ENCODE measurements at regions not wholly inside any gene's neighbourhood (a gene's known extent, or its start where the extent isn't known, plus 50 kb on each side); places are given as distances from the start of the nearest gene placed in this dataset.
"Not testable (repeated sequence)": the region's sequence is repeated elsewhere in the genome, so short reads cannot be mapped to it uniquely, and the experiment has no call there.

DNA sequence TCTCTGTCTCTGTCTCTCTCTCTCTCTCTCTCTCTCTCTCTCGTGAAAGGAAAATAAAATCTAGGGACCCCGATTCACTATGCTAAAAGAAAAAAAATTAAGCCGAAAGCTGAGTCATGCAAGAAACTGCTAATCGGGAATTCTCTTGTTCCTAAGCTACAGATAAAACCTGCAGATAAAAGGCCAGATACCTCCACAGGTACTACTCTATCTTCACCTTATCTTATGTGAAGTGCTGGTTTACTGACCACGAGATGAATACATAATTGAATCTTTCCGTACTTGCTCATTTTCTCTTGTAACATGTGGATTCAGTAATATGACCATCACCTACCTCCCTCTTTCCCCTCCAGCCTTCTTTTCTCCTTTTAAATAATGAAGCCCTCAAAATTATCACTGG, 120.5 kb downstream of the RFX6 start:
- H3K4me1 Mint-ChIP-seq: no peaks in the 10 kb centered on the region
- ATAC-seq (no peak), DNase-seq (no peak)
- no peak overlapping the region for H3K4me3 Mint-ChIP-seq
- no peaks in the 10 kb centered on the region for H3K36me3 ChIP-seq (ENCODE audit: control insufficient read depth in 2 of 3, insufficient read depth in 3 of 3, low read length in 3 of 3)
- H3K4me1 ChIP-seq (ENCODE audit: control insufficient read depth in 2 of 2, insufficient read depth in 2 of 2, low read length in 2 of 2): no peaks in the 10 kb centered on the region
- no peaks in the 10 kb centered on the region for H3K9me3 ChIP-seq (ENCODE audit: control insufficient read depth in 2 of 3, low read length in 3 of 3)
- H3K27me3 ChIP-seq (ENCODE audit: control insufficient read depth in 2 of 2, insufficient read depth in 2 of 2, low read length in 2 of 2): no peaks in the 10 kb centered on the region
- H3K4me3 ChIP-seq (ENCODE audit: low read length): no peak overlapping the region
- intact Hi-C loops (cut with micrococcal nuclease): no loop called here
- H3K27me3 Mint-ChIP-seq: no peaks in the 10 kb centered on the region
- CTCF ChIA-PET: no interaction called here
- peaks cover 0 to 13% (median 0%) of the 10 kb centered on the region in 11 donors for H3K9me3 Mint-ChIP-seq
- no peak overlapping the region for H3K27ac Mint-ChIP-seq
- H3K27ac ChIP-seq (ENCODE audit: low read depth, low read length): no peak overlapping the region
- POLR2A ChIA-PET: no interaction called here
- no peaks in the 10 kb centered on the region for H3K36me3 Mint-ChIP-seq

DNA sequence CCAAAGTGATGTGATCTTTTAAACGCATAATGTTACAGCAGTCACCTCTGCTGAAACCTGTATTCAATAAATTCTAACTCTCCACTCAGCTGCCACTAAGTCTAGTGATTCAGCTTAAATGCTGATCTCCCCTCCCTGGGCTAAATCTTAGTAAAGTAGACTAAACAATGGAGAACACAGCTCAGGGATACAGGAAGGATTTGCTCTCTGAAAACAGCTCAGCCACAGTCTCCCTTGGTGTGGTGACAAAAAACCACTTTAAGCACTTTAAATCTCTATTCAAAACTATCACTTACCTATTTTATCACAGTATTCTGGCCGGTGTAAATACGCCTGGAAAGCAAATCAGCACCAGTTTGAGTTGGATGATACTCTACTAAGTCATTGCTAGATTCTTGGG, 130.6 kb downstream of the RFX6 start:
- Mint-ChIP-seq H3K9me3 (peaks cover 0 to 11% (median 0%) of the 10 kb centered on the region in 11 donors), H3K4me1 (no peaks in the 10 kb centered on the region), H3K27me3 (peaks cover 0 to 4% (median 3%) of the 10 kb centered on the region in 5 donors), H3K27ac (no peak overlapping the region), H3K4me3 (no peak overlapping the region), H3K36me3 (no peaks in the 10 kb centered on the region)
- POLR2A ChIA-PET: no interaction called here
- H3K27ac ChIP-seq (ENCODE audit: low read depth, low read length): no peak overlapping the region
- H3K4me3 ChIP-seq (ENCODE audit: low read length): no peak overlapping the region
- intact Hi-C loops (cut with micrococcal nuclease): no loop called here
- DNase-seq: no peak
- no peaks in the 10 kb centered on the region for H3K36me3 ChIP-seq (ENCODE audit: control insufficient read depth in 2 of 3, insufficient read depth in 3 of 3, low read length in 3 of 3)
- H3K9me3 ChIP-seq (ENCODE audit: control insufficient read depth in 2 of 3, low read length in 3 of 3): no peaks in the 10 kb centered on the region
- ATAC-seq: no peak
- CTCF ChIA-PET: no interaction called here
- no peaks in the 10 kb centered on the region for H3K27me3 ChIP-seq (ENCODE audit: control insufficient read depth in 2 of 2, insufficient read depth in 2 of 2, low read length in 2 of 2)
- no peaks in the 10 kb centered on the region for H3K4me1 ChIP-seq (ENCODE audit: control insufficient read depth in 2 of 2, insufficient read depth in 2 of 2, low read length in 2 of 2)

DNA sequence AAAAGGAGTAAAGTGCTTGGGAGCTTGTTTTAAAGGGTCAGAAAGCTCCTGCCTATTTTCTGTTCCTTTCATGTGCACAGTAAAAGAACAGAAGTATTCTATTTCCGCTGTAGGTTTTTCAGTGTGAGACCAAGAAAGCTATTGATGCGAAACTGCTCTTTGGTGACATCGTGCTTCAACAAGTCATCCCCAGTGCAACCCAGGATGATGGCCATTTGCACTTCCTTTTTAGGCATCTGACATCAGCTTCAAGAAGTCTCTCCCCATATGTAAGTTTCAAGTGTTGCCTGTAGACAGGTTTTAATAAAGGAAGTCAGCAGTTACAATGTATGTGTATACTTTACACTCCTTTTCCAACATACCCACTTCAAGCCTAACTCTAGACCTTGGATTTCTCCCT, 131.6 kb downstream of the RFX6 start:
- ChIA-PET POLR2A (no interaction called here), CTCF (no interaction called here)
- H3K27ac ChIP-seq (ENCODE audit: low read depth, low read length): no peak overlapping the region
- H3K9me3 ChIP-seq (ENCODE audit: control insufficient read depth in 2 of 3, low read length in 3 of 3): no peaks in the 10 kb centered on the region
- H3K27ac Mint-ChIP-seq: no peak overlapping the region
- peaks cover 0 to 4% (median 3%) of the 10 kb centered on the region in 5 donors for H3K27me3 Mint-ChIP-seq
- H3K4me1 ChIP-seq (ENCODE audit: control insufficient read depth in 2 of 2, insufficient read depth in 2 of 2, low read length in 2 of 2): no peaks in the 10 kb centered on the region
- intact Hi-C loops (cut with micrococcal nuclease): no loop called here
- no peaks in the 10 kb centered on the region for H3K27me3 ChIP-seq (ENCODE audit: control insufficient read depth in 2 of 2, insufficient read depth in 2 of 2, low read length in 2 of 2)
- no peaks in the 10 kb centered on the region for H3K36me3 ChIP-seq (ENCODE audit: control insufficient read depth in 2 of 3, insufficient read depth in 3 of 3, low read length in 3 of 3)
- no peaks in the 10 kb centered on the region for H3K4me1 Mint-ChIP-seq
- ATAC-seq: no peak
- H3K4me3 Mint-ChIP-seq: no peak overlapping the region
- no peak overlapping the region for H3K4me3 ChIP-seq (ENCODE audit: low read length)
- DNase-seq: no peak
- peaks cover 0 to 20% (median 3%) of the 10 kb centered on the region in 11 donors for H3K9me3 Mint-ChIP-seq
- H3K36me3 Mint-ChIP-seq: no peaks in the 10 kb centered on the region

DNA sequence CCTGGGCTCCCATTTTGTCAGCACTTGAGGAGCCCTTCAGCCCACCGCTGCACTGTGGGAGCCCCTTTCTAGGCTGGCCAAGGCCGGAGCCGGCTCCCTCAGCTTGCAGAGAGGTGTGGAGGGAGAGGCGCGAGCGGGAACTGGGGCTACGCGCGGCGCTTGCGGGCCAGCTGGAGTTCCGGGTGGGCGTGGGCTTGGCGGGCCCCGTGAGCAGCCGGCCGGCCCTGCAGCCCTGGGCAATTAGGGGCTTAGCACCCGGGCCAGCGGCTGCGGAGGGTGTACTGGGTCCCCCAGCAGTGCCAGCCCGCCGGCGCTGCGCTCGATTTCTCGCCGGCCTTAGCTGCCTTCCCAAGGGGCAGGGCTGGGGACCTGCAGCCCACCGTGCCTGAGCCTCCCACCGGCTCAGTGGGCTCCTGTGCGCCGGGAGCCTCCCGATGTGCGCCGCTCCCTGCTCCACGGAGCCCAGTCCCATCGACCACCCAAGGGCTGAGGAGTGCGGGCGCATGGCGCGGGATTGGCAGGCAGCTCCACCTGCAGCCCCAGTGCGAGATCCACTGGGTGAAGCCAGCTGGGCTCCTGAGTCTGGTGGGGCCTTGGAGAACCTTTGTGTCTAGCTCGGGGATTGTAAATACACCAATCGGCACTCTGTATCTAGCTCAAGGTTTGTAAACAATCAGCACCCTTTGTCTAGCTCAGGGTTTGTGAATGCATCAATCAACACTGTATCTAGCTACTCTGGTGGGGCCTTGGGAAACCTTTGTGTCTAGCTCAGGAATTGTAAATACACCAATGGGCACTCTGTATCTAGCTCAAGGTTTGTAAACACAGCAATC, 137.8 kb downstream of the RFX6 start:
- DNase-seq; H3K4me1 ChIP-seq (ENCODE audit: control insufficient read depth in 2 of 2, insufficient read depth in 2 of 2, low read length in 2 of 2); H3K27ac Mint-ChIP-seq; H3K9me3 ChIP-seq (ENCODE audit: control insufficient read depth in 2 of 3, low read length in 3 of 3); H3K4me3 Mint-ChIP-seq; intact Hi-C loops (cut with micrococcal nuclease); H3K36me3 Mint-ChIP-seq; H3K27ac ChIP-seq (ENCODE audit: low read depth, low read length); H3K36me3 ChIP-seq (ENCODE audit: control insufficient read depth in 2 of 3, insufficient read depth in 3 of 3, low read length in 3 of 3); CTCF ChIA-PET; H3K4me3 ChIP-seq (ENCODE audit: low read length); POLR2A ChIA-PET; H3K4me1 Mint-ChIP-seq; ATAC-seq; H3K27me3 Mint-ChIP-seq; H3K27me3 ChIP-seq (ENCODE audit: control insufficient read depth in 2 of 2, insufficient read depth in 2 of 2, low read length in 2 of 2): not testable (repeated sequence)
- peaks cover 2 to 36% (median 15%) of the 10 kb centered on the region in 11 donors for H3K9me3 Mint-ChIP-seq

DNA sequence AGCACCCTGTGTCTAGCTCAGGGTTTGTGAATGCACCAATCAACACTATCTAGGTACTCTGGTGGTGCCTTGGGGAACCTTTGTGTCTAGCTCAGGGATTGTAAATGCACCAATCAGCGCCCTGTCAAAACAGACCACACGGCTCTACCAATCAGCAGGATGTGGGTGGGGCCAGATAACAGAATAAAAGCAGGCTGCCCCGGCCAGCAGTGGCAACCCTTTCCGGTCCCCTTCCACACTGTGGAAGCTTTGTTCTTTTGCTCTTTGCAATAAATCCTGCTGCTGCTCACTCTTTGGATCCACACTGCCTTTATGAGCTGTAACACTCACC, 138.4 kb downstream of the RFX6 start:
- CTCF ChIA-PET; H3K27ac ChIP-seq (ENCODE audit: low read depth, low read length); intact Hi-C loops (cut with micrococcal nuclease); H3K36me3 ChIP-seq (ENCODE audit: control insufficient read depth in 2 of 3, insufficient read depth in 3 of 3, low read length in 3 of 3); H3K27me3 Mint-ChIP-seq; ATAC-seq; H3K36me3 Mint-ChIP-seq; DNase-seq; H3K27ac Mint-ChIP-seq; H3K27me3 ChIP-seq (ENCODE audit: control insufficient read depth in 2 of 2, insufficient read depth in 2 of 2, low read length in 2 of 2); H3K9me3 ChIP-seq (ENCODE audit: control insufficient read depth in 2 of 3, low read length in 3 of 3); H3K4me3 Mint-ChIP-seq; H3K4me1 ChIP-seq (ENCODE audit: control insufficient read depth in 2 of 2, insufficient read depth in 2 of 2, low read length in 2 of 2); H3K4me3 ChIP-seq (ENCODE audit: low read length); H3K4me1 Mint-ChIP-seq; POLR2A ChIA-PET: not testable (repeated sequence)
- H3K9me3 Mint-ChIP-seq: peaks cover 2 to 36% (median 15%) of the 10 kb centered on the region in 11 donors

DNA sequence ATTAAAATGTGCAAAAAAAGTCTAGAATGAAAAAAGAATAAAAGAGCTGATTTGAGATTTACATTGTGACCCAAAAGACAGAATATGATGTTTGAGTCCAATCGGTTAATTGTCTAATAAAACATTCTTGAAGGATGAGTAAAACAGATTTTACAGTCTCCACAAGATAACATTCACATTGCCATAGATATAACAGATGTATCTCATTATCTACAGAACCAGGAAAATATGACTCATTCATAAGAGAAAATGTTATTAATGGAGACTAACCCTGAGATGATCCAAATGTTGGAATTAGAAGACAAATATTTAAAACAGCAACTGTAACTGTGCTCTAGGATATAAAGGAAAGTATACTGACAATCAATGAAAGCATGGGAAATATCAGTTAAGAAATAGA, 141.7 kb downstream of the RFX6 start:
- Mint-ChIP-seq H3K36me3 (peaks cover 0 to 7% (median 0%) of the 10 kb centered on the region in 5 donors), H3K4me3 (no peak overlapping the region), H3K9me3 (peaks cover 2 to 22% (median 10%) of the 10 kb centered on the region in 11 donors), H3K4me1 (no peaks in the 10 kb centered on the region), H3K27ac (no peak overlapping the region), H3K27me3 (peaks cover 0 to 6% (median 0%) of the 10 kb centered on the region in 5 donors)
- POLR2A ChIA-PET: no interaction called here
- intact Hi-C loops (cut with micrococcal nuclease): no loop called here
- CTCF ChIA-PET: no interaction called here
- DNase-seq (no peak), ATAC-seq (no peak)
- Histone ChIP-seq H3K9me3 (ENCODE audit: control insufficient read depth in 2 of 3, low read length in 3 of 3) (no peaks in the 10 kb centered on the region), H3K4me3 (ENCODE audit: low read length) (no peak overlapping the region), H3K27ac (ENCODE audit: low read depth, low read length) (no peak overlapping the region), H3K36me3 (ENCODE audit: control insufficient read depth in 2 of 3, insufficient read depth in 3 of 3, low read length in 3 of 3) (no peaks in the 10 kb centered on the region), H3K4me1 (ENCODE audit: control insufficient read depth in 2 of 2, insufficient read depth in 2 of 2, low read length in 2 of 2) (no peaks in the 10 kb centered on the region), H3K27me3 (ENCODE audit: control insufficient read depth in 2 of 2, insufficient read depth in 2 of 2, low read length in 2 of 2) (no peaks in the 10 kb centered on the region)

DNA sequence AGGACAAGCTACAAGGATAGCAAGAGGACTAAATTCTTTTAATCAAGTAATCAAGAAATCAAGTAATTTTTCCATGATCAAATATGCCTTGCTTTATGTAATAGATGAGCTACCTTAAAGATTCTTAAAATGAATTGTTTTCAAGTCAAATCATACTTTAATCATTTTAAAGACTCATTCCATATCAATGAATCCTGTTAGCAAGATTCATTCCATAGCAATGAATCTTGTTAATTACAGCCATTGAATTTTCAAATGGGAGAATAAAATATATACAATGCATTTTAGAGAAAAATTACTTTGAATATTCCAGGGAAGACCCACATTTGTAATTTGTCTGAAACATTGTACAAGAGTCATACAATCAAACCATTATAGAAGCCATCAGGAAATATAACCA, 145.7 kb downstream of the RFX6 start:
- ChIA-PET POLR2A (no interaction called here), CTCF (no interaction called here)
- H3K36me3 Mint-ChIP-seq: no peaks in the 10 kb centered on the region
- no peaks in the 10 kb centered on the region for H3K27me3 ChIP-seq (ENCODE audit: control insufficient read depth in 2 of 2, insufficient read depth in 2 of 2, low read length in 2 of 2)
- H3K36me3 ChIP-seq (ENCODE audit: control insufficient read depth in 2 of 3, insufficient read depth in 3 of 3, low read length in 3 of 3): no peaks in the 10 kb centered on the region
- H3K4me3 ChIP-seq (ENCODE audit: low read length): no peak overlapping the region
- no peaks in the 10 kb centered on the region for H3K9me3 ChIP-seq (ENCODE audit: control insufficient read depth in 2 of 3, low read length in 3 of 3)
- H3K4me1 ChIP-seq (ENCODE audit: control insufficient read depth in 2 of 2, insufficient read depth in 2 of 2, low read length in 2 of 2): no peaks in the 10 kb centered on the region
- intact Hi-C loops (cut with micrococcal nuclease): no loop called here
- no peaks in the 10 kb centered on the region for H3K4me1 Mint-ChIP-seq
- no peak overlapping the region for H3K27ac Mint-ChIP-seq
- H3K9me3 Mint-ChIP-seq: peaks cover 0 to 9% (median 0%) of the 10 kb centered on the region in 11 donors
- DNase-seq (no peak), ATAC-seq (no peak)
- H3K27me3 Mint-ChIP-seq: no peaks in the 10 kb centered on the region
- no peak overlapping the region for H3K4me3 Mint-ChIP-seq
- no peak overlapping the region for H3K27ac ChIP-seq (ENCODE audit: low read depth, low read length)
